Brain pericyte (primary cell): ENCODE measurements at regions not wholly inside any gene's neighbourhood (a gene's known extent, or its start where the extent isn't known, plus 50 kb on each side); places are given as distances from the start of the nearest gene placed in this dataset.
"Not testable (repeated sequence)": the region's sequence is repeated elsewhere in the genome, so short reads cannot be mapped to it uniquely, and the experiment has no call there.

ENCODE experiments used
- DNase-seq: peaks from one replicate; pipeline ENCODE4 v3.0.0-alpha.2; 2012; ENCODE audit warnings: low read depth, low spot score

DNA sequence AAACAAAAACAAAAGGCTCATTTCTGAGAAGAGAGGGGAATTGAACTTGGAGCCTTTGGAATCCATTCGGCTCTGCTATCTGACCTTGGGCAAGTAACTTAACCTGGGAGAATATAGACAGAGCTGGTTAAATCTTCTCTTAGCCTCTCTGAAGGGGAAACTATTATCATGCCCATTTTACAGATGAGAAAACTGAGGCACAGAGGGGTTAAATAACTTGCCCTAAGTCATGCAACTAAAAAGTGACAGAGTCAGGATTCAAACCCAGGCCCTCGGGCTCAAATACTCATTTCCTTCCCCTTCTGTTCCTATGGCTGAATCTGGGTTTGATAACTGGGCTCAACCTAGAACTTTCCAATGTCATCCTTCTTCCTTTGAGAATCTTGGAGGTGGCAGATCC, 291.3 kb upstream of the MSX2 start:
- no peak for DNase-seq

- no peak for DNase-seq
Measured at GRCh38 chr5:174436750-174437149, 287.6 kb upstream of the MSX2 start.

GRCh38 chr5:174444479-174445188, 279.7 kb upstream of the MSX2 start:
- no peak for DNase-seq

DNA sequence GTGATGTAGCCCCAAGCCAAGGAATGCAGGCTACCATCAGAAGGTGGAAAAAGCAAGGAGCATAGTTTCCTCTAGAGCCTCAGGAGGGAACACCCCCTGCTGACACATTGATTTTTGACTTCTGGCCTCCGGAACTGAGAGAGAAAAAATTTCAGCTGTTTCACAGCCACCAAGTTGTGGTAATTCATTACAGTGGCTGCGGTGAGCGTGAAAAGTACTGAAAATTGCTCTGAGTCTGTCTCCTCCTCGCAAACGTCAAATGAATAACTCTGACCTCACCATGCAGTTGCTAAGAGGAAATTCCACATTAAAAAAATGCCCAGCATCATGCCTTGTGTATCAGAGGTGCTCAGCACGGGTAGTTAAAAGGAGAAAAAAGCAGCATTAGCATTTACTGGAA, 277.9 kb upstream of the MSX2 start:
- no peak for DNase-seq

GRCh38 chr5:174446988-174447387, 277.4 kb upstream of the MSX2 start:
- no peak for DNase-seq

DNA sequence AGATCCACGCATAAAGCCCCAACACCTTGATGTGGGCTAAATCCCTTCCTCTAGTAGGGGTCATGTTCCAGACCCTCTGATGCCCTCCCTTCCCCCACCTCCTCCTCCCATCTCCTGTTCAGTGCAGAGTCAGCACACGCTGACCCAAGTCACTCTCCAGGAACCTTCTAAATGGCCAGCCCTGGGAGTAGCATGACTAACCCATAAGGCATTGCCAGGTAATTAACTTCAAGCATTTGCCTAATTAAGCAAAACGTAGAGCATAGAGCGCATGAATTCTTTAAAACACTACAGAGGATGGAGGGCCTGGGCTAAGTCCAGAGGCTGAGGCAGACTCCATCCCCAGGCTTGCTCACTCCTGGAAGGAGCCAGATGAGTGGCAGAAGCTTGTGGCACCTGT, 276.3 kb upstream of the MSX2 start:
- no peak for DNase-seq

DNA sequence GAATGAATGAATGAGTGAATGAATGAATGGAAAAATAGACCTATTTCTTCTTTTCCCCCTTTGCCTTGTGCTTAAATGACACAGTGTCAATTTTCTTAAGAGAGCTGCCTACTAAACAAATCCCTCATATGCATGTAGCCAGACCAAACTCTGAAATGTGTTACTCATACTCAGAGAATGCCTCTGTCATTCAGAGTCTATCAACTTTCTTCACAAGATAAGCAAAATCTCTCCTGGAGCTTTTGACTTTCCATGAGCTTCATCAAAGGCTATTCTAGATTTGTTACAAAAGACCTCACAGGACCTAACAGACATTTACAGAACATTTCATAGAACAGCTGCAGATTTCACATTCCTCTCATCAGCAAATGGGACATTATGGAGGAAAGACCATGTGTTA, 275.7 kb upstream of the MSX2 start:
- DNase-seq = no peak

DNA sequence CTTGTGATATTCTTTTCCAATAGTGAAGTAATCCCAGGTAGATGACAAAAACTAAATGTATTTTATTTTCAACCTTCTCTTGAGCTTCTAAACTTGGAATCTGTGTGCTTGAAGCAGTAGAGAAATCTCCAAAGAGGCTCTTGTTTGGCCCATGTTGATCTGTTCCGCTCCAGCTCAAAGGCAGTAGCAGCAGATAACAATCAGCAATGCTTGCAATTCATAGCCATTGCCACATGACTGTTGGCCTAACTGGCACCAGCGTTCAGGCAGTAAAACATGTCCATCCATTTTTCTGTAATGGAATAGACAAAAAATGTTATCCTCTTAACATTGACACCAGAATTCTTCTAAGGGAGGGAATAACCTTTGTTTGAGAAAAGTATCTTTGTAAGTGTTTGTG, 270.7 kb upstream of the MSX2 start:
- no peak for DNase-seq

DNA sequence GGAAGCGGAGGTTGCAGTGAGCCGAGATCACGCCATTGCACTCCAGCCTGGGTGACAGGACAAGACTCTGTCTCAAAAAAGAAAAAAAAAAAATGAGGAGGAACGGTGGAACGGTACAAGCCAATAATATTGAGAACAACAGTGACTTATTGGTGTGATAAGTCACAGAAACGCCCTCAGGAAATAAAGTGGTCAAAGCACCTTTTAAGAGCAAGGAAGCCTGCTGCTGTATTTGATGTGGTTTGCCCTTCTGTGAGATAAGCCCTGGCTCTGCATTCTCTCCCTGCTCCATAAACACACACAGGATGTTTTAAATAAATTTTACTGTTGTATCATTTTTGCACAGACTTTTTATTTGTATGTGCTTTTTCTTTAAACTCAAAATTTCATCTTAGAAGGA, 269.9 kb upstream of the MSX2 start:
- no peak for DNase-seq

DNA sequence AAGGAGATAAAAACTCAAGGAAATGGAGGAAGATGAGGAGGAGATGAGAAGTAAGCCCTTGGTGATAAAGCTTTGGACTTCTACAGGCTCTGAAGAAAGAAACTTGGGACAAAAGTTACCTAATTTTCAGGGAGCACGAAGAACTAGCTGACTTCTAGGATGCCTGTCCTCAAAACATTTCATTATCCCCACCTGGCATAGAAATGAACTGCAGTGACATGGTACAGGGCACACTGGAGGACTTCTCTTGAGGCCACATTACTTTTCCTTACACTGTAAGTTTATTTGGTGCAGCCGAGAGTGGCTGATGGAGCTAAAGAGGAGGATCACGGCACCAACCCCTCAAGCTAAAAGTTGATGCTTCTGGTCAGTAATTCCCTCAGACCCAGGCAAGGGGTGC, 269.5 kb upstream of the MSX2 start:
- DNase-seq = no peak

- no peak for DNase-seq
Measured at GRCh38 chr5:174455301-174455700, 269.1 kb upstream of the MSX2 start.

GRCh38 chr5:174457141-174457678, 267.2 kb upstream of the MSX2 start:
- no peak for DNase-seq

GRCh38 chr5:174459071-174459702, 265.2 kb upstream of the MSX2 start:
- no peak for DNase-seq

DNA sequence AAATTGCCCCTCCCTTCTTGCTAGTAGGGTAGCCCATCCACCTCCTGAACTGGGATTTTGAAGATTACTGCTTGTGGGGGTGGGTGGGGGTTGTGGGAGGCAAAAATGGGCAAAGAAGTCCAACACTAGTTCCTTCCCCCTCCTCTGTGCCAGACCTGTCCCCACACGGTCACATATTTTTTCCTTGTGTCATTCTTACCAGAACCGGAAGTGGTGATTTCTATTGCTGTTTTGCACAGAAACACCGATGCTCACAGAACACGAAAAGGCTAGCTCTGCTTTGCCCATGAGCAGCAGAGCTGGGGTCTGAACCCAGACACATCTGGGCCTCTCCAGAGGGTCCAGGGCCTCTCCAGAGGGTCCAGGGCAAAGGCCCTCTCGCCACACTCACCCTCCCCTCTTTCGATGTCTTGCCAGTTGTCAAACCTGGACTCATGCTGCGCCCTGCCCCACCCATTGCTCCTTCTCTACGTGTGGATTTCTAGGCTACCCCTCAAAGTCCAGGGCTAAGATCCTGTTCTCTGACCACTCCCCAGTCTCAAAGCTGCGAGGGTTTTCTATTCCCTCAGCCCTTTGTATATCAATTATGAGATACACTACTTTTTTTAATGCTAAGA, 264.4 kb upstream of the MSX2 start:
- DNase-seq = no peak

DNA sequence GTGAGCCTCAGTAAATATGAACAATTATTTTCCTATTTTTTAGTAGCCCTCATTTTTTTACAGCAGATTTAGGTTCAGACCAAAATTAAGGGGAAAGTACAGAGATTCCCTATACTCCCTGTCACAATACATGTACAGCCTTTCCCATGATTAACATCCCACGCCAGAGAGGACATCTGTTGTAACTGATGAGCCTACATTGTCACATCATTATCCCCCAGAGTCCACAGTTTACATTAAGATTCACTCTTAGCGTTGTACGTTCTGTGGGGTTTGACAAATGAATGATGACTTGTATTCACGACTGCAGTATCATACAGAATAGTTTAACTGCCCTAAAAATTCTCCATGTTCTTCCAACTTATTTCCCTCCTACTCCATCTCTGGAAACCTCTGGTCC, 262.3 kb upstream of the MSX2 start:
- no peak for DNase-seq

DNA sequence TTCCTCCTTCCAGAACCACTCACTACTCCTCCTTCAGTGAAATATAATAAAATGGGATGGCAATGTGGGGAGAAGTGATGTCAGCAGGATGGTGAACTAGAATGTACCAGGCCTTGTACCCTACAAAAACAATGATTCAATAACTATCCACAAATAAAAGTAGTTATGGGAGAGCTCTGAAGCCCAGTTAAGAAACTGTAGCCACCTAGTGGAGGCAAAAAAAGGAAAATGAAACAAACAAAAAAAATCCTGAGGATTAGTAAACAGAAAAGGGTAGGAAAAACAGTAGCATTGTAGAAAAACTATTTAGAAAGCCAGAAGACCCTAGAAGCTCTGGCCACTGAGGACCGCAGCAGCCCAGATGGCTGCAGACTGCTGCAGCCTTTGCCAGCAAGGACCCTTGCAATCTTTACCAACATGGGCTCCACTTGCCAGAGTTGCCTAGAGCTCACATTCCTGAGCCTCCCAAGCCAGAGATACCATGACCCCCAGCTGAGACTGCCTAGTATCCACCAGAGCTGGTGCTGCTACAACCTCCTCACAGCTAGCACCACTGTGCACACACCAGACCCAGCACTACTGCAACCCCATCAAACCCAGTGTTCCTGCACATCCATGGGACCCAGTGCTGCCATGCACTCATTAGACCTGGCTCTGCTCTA, 259.7 kb upstream of the MSX2 start:
- no peak for DNase-seq

DNA sequence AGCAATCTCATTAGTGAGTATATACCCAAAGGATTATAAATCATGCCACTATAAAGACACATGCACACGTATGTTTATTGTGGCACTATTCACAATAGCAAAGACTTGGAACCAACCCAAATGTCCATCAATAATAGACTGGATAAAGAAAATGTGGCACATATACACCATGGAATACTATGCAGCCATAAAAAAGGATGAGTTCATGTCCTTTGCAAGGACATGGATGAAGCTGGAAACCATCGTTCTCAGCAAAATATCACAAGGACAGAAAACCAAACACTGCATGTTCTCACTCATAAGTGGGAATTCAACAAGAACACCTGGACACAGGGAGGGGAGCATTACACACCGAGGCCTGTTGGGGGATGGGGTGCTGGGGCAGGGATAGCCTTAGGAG, 252.9 kb upstream of the MSX2 start:
- DNase-seq = not testable (repeated sequence)

DNA sequence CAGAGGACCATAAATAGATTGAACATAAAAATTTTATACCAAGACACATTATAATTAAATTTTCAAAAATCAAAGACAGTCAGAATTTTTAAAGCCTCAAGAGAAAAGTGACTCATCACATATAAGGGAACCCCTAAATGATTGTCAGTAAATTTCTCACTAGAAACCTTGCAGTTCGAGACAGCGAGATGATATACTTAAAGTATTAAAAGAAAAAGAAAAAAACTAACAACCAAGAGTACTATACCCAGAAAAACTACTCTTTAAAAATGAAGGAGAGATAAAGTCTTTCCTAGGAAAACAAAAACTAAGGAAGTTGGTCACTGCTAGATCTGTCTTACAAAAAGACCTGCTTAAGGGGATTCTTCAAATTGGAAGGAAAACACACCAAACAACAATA, 251.4 kb upstream of the MSX2 start:
- no peak for DNase-seq

DNA sequence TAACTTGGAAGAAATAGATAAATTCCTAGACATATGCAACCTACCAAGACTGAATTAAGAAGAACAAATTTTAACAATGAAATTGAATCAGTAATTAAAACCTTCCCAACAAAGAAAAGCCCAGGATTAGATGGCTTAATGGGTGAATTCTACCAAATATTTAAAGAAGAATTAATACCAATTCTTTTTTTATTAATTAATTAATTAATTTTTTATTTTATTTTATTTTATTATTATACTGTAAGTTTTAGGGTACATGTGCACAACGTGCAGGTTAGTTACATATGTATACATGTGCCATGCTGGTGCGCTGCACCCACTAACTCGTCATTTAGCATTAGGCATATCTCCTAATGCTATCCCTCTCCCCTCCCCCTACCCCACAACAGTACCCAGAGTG, 248.4 kb upstream of the MSX2 start:
- DNase-seq = not testable (repeated sequence)

GRCh38 chr5:174479325-174479724, 245.1 kb upstream of the MSX2 start:
- DNase-seq = no peak

DNA sequence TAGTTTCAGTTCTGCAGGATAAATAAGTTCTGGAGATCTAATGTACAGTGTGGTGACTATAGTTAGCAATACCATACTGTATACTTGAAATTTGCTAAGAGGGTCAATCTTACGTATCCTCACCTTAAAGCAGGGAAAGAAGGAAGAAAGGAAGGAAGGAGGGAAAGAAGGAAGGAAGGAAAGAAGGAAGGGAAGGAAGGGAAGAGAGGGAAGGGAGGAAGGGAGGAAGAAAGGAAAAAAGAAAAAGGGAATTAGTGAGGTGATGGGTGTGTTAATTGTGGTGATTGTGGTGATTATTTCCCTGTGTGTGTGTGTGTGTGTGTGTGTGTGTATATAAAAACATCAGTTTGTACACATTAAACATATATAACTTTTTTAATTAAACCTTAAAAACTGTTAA, 242.6 kb upstream of the MSX2 start:
- DNase-seq = no peak

DNA sequence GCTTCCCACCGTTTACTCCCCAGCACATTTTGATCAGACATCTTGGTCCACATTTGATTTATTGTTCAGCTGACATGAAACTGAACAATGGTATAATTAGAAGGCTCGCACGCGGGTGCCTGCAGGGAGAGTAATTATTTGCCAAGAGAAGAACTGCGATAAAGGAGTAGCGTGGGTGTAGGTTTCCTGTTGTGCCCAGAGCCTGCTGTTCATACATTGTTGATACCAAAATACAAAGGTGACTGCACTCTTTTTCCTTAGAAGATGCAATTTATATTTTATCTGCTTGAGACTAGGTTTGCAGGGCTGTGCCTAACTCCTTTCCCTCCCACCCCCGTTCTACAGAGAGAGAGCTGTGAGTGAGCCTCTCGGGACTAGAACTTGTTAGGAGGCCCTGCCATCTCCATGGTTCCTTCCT, 241.8 kb upstream of the MSX2 start:
- no peak for DNase-seq
